IMR-90 (cell line): ENCODE measurements at regions not wholly inside any gene's neighbourhood (a gene's known extent, or its start where the extent isn't known, plus 50 kb on each side); places are given as distances from the start of the nearest gene placed in this dataset.

Source experiments
- ATAC-seq: fragments of 200-7000 bp; cut with Tn5 transposase; 2 replicates; pipeline ENCODE4 v1.9.1; 2020; ENCODE audit warnings: low read depth, mild to moderate bottlenecking, moderate library complexity
- BruUV-seq: library from RNA; stranded (reverse); fragments of 400-500 nt; replicated peaks from 2 replicates; lab custom pipeline; 2021; lab: Mats Ljungman, UMichigan
- CTCF ChIA-PET: fragments of 300-600 bp; formaldehyde crosslinking; extraction: SDS; loops from one replicate; lab custom pipeline; 2021; ENCODE audit warnings: antibody characterized with exemption; lab: Yijun Ruan, JAX
- POLR2A ChIA-PET: fragments of 300-600 bp; sonication (Branson Sonifier 250); formaldehyde crosslinking; loops from one replicate; lab custom pipeline; 2022; ENCODE audit warnings: antibody characterized with exemption; ENCODE audit not compliant: unreplicated experiment; lab: Charles Lee
- DNase-seq: peaks from one replicate; pipeline ENCODE4 v3.0.0; 2013
- H2AFZ ChIP-seq: replicated peaks from 2 replicates; pipeline ENCODE3; 2013; ENCODE audit warnings: low read length, mild to moderate bottlenecking; ENCODE audit not compliant: poor library complexity
- H2AK5ac ChIP-seq: 2 replicates; pipeline ENCODE4 v1.6.1; 2013; ENCODE audit warnings: low read depth, low read length, inconsistent platforms
- H2AK9ac ChIP-seq: replicated peaks from 2 replicates; pipeline ENCODE3; 2013; ENCODE audit warnings: mild to moderate bottlenecking, low read depth, low read length, moderate library complexity; ENCODE audit not compliant: poor library complexity
- H2BK120ac ChIP-seq: 2 replicates; pipeline ENCODE4 v1.6.1; 2013; ENCODE audit warnings: low read depth, low read length, inconsistent platforms
- H2BK15ac ChIP-seq: 3 replicates; pipeline ENCODE4 v1.6.1; 2013; ENCODE audit warnings: low read depth, low read length, inconsistent platforms
- H2BK20ac ChIP-seq: 2 replicates; pipeline ENCODE4 v1.6.1; 2013; ENCODE audit warnings: low read depth, mild to moderate bottlenecking, inconsistent platforms, low read length, moderate library complexity
- H2BK5ac ChIP-seq: 2 replicates; pipeline ENCODE4 v1.6.1; 2013; ENCODE audit warnings: mild to moderate bottlenecking, low read depth, low read length, inconsistent platforms; ENCODE audit not compliant: poor library complexity, severe bottlenecking
- H3K14ac ChIP-seq: replicated peaks from 2 replicates; pipeline ENCODE4 v1.6.1; 2013; ENCODE audit warnings: low read depth, low read length, inconsistent platforms
- H3K18ac ChIP-seq: 2 replicates; pipeline ENCODE4 v1.6.1; 2013; ENCODE audit warnings: low read depth, low read length, control low read depth
- H3K23ac ChIP-seq: 2 replicates; pipeline ENCODE4 v1.6.1; 2013; ENCODE audit warnings: low read depth, low read length, inconsistent platforms
- H3K27ac ChIP-seq: 2 replicates; pipeline ENCODE4 v1.5.1; 2013; ENCODE audit warnings: mild to moderate bottlenecking, control low read depth, low read length; ENCODE audit not compliant: insufficient read depth
- H3K27me3 ChIP-seq: 2 replicates; pipeline ENCODE4 v1.6.1; 2013; ENCODE audit warnings: low read length; ENCODE audit not compliant: control insufficient read depth, insufficient read depth
- H3K36me3 ChIP-seq: 2 replicates; pipeline ENCODE4 v1.6.1; 2013; ENCODE audit warnings: low read length, mixed read lengths; ENCODE audit not compliant: control insufficient read depth, insufficient read depth
- H3K4ac ChIP-seq: 2 replicates; pipeline ENCODE4 v1.6.1; 2013; ENCODE audit warnings: low read depth, low read length, inconsistent platforms
- H3K4me1 ChIP-seq: 2 replicates; pipeline ENCODE4 v1.6.1; 2013; ENCODE audit warnings: low read length, mixed read lengths; ENCODE audit not compliant: control insufficient read depth, insufficient read depth
- H3K4me2 ChIP-seq: 2 replicates; pipeline ENCODE4 v1.6.1; 2013; ENCODE audit warnings: low read depth, mild to moderate bottlenecking, control low read depth, low read length, moderate library complexity
- H3K4me3 ChIP-seq: 2 replicates; pipeline ENCODE4 v1.5.1; 2013; ENCODE audit warnings: low read depth, mild to moderate bottlenecking, control low read depth, low read length, moderate library complexity; ENCODE audit not compliant: insufficient read depth
- H3K56ac ChIP-seq: 2 replicates; pipeline ENCODE4 v1.6.1; 2013; ENCODE audit warnings: low read length, inconsistent platforms; ENCODE audit not compliant: insufficient read depth; ENCODE audit errors: extremely low read depth
- H3K79me1 ChIP-seq, 2 experiments: 2 replicates each; pipeline ENCODE4 v1.6.1; 2013; ENCODE audit warnings: low read length in 2 of 2, inconsistent platforms in 1 of 2, low read depth in 1 of 2
- H3K9ac ChIP-seq: 2 replicates; pipeline ENCODE4 v1.6.1; 2013; ENCODE audit warnings: low read depth, low read length, control low read depth
- H3K9me1 ChIP-seq: 2 replicates; pipeline ENCODE4 v1.6.1; 2013; ENCODE audit warnings: low read length, inconsistent platforms; ENCODE audit not compliant: insufficient read depth
- H3K9me3 ChIP-seq: 2 replicates; pipeline ENCODE4 v1.6.1; 2013; ENCODE audit warnings: low read length; ENCODE audit not compliant: control insufficient read depth, insufficient read depth
- H4K20me1 ChIP-seq: 2 replicates; pipeline ENCODE4 v1.6.1; 2013; ENCODE audit warnings: low read length, inconsistent platforms; ENCODE audit not compliant: insufficient read depth
- H4K5ac ChIP-seq: 2 replicates; pipeline ENCODE4 v1.6.1; 2013; ENCODE audit warnings: mild to moderate bottlenecking, low read depth, low read length, control low read depth
- H4K8ac ChIP-seq, 2 experiments: 2 replicates each; pipeline ENCODE4 v1.6.1; 2013; ENCODE audit warnings: low read depth in 2 of 2, low read length in 2 of 2, control low read depth in 1 of 2, inconsistent platforms in 1 of 2
- H4K91ac ChIP-seq: 2 replicates; pipeline ENCODE4 v1.6.1; 2013; ENCODE audit warnings: low read depth, low read length, inconsistent platforms; ENCODE audit not compliant: insufficient read depth
- MAFK ChIP-seq: IDR thresholded peaks from 2 replicates; pipeline ENCODE4 v1.6.1; 2012; ENCODE audit warnings: low read depth, low read length, improper control_type of control experiment
- NFE2L2 ChIP-seq: fragments of 150-350 bp; IDR thresholded peaks from 2 replicates; pipeline ENCODE4 v1.6.1; 2016; ENCODE audit warnings: low read depth, mild to moderate bottlenecking, low read length
- RFX5 ChIP-seq: IDR thresholded peaks from 2 replicates; pipeline ENCODE4 v1.8.0; 2012; ENCODE audit warnings: low read depth, mild to moderate bottlenecking, low read length, moderate library complexity
- SMC3 ChIP-seq: fragments of 150-350 bp; IDR thresholded peaks from 2 replicates; pipeline ENCODE4 v1.6.1; 2016; ENCODE audit warnings: low read depth, mild to moderate bottlenecking, antibody characterized with exemption, low read length, moderate library complexity
- WGBS, 2 experiments: methylation state at CpG; one replicate each; pipeline versions ENCODE4 v1.1.5 to v1.1.7; 2013; ENCODE audit warnings: missing lambda C conversion rate in 2 of 2; ENCODE audit not compliant: insufficient read length in 1 of 2; ENCODE audit errors: extremely low coverage in 2 of 2; 5-methylcytosine and 5-hydroxymethylcytosine counted together
- dilution Hi-C: fragments of 300-500 bp; cut with HindIII; formaldehyde crosslinking; loops from one replicate; pipeline ENCODE4 v1.14.3; 2018; ENCODE audit warnings: low sequenced_read_pairs; ENCODE audit not compliant: unreplicated experiment
- in situ Hi-C: fragments of 300-500 bp; cut with MboI; formaldehyde crosslinking; loops from 3 replicates; pipeline ENCODE4 v1.14.3; 2019; ENCODE audit warnings: low sequenced_read_pairs, inconsistent platforms, mixed read lengths
- intact Hi-C: fragments of 100-400 bp; cut with micrococcal nuclease; formaldehyde crosslinking; loops from 2 replicates; pipeline ENCODE4 v1.10.0; 2022
- TF ChIP-seq, protein P1 (sequence below): fragments of 150-350 bp; IDR thresholded peaks from 2 replicates; pipeline ENCODE4 v1.6.1; 2016; ENCODE audit warnings: low read depth, mild to moderate bottlenecking, low read length, moderate library complexity, borderline replicate concordance
- TF ChIP-seq, protein P2 (sequence below): conservative IDR thresholded peaks from 2 replicates; pipeline ENCODE4 v1.5.1; 2012; ENCODE audit warnings: mild to moderate bottlenecking, low read depth, low read length, improper control_type of control experiment

DNA sequence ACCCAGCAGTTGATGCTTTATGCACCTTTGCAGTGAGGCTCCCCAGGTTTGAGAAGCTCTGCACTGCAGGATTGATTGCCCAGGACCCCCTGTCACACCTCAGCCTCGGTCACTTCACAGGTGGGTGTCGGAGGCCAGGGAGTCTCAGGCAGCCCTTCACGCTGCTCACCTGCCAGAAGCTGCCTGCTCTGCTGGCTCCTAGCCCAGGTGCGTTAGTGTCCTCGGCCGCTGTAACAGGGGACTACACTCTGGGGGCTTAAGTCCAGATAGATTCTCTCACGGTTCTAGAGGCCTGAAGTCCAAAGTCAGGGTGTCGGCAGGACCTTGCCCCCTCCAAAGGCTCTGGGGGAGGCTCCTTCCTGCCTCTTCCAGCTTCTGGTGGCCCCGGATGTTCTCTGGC, 79.9 kb downstream of the CPZ start:
- Histone ChIP-seq H4K20me1 (no peaks in the 10 kb centered on the region), H2BK15ac (no peak overlapping the region), H3K9me1 (no peaks in the 10 kb centered on the region), H3K56ac (no peak overlapping the region), H2BK20ac (no peak overlapping the region), H3K4me2 (no peak overlapping the region), H2AK5ac (no peak overlapping the region), H2AFZ (no peak overlapping the region), H3K27ac (no peak overlapping the region), H4K91ac (no peak overlapping the region), H3K79me1 (no peaks in the 10 kb centered on the region), H3K4me3 (no peak overlapping the region), H3K9ac (no peak overlapping the region), H3K9me3 (no peaks in the 10 kb centered on the region), H3K36me3 (no peaks in the 10 kb centered on the region), H2BK120ac (no peak overlapping the region), H2BK5ac (no peak overlapping the region), H3K23ac (no peak overlapping the region), H2AK9ac (no peak overlapping the region), H3K4me1 (no peaks in the 10 kb centered on the region), H3K27me3 (no peaks in the 10 kb centered on the region), H3K18ac (no peak overlapping the region), H4K8ac (no peak overlapping the region), H4K5ac (no peak overlapping the region), H3K4ac (no peak overlapping the region), H3K14ac (no peak overlapping the region)
- ATAC-seq (no peak), DNase-seq (no peak)
- CTCF ChIA-PET: no interaction called here
- dilution Hi-C loops: no loop called here
- no TSS peak for BruUV-seq
- intact Hi-C loops: no loop called here
- WGBS, 2 experiments: 51% methylated on average over 5 of the region's 9 CpGs; no CpG with 5 or more reads in 1 of the 2 experiments
- in situ Hi-C loops: no loop called here
- POLR2A ChIA-PET: no interaction called here
- TF ChIP-seq, protein P1, sequence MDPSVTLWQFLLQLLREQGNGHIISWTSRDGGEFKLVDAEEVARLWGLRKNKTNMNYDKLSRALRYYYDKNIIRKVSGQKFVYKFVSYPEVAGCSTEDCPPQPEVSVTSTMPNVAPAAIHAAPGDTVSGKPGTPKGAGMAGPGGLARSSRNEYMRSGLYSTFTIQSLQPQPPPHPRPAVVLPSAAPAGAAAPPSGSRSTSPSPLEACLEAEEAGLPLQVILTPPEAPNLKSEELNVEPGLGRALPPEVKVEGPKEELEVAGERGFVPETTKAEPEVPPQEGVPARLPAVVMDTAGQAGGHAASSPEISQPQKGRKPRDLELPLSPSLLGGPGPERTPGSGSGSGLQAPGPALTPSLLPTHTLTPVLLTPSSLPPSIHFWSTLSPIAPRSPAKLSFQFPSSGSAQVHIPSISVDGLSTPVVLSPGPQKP: no peak
- TF ChIP-seq RFX5 (no peak), NFE2L2 (no peak), SMC3 (no peak), MAFK (no peak)
- TF ChIP-seq, protein P2, sequence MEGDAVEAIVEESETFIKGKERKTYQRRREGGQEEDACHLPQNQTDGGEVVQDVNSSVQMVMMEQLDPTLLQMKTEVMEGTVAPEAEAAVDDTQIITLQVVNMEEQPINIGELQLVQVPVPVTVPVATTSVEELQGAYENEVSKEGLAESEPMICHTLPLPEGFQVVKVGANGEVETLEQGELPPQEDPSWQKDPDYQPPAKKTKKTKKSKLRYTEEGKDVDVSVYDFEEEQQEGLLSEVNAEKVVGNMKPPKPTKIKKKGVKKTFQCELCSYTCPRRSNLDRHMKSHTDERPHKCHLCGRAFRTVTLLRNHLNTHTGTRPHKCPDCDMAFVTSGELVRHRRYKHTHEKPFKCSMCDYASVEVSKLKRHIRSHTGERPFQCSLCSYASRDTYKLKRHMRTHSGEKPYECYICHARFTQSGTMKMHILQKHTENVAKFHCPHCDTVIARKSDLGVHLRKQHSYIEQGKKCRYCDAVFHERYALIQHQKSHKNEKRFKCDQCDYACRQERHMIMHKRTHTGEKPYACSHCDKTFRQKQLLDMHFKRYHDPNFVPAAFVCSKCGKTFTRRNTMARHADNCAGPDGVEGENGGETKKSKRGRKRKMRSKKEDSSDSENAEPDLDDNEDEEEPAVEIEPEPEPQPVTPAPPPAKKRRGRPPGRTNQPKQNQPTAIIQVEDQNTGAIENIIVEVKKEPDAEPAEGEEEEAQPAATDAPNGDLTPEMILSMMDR: no peak
